GM18520 (cell line): ENCODE measurements at regions not wholly inside any gene's neighbourhood (a gene's known extent, or its start where the extent isn't known, plus 50 kb on each side); places are given as distances from the start of the nearest gene placed in this dataset.

ENCODE experiments used
- ATAC-seq: cut with Tn5 transposase; IDR thresholded peaks from one replicate; pipeline ENCODE4 v1.9.1; 2021; ENCODE audit not compliant: unreplicated experiment

DNA sequence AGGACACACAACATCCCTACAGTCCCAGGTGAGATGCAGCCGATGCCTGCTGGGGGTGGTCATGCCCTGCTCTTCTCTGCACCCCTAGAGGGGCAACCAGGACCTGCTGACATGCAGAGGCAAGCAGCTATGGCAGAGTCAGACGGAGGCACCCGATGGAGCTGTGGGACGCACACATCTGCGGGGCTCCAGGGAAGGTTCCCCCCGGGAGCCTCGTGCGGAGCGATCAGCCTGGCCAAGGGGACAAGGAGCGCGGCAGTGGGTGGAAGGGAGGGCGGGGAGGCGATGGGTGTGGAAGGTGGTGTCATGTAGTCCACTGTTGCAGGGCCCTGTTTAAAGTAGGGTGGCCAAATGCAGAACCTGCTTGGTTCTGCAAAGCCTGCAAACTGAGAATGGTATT lies 143.0 kb upstream of the AJAP1 start:
- ATAC-seq = no peak

GRCh38 chr1:4512636-4513035 lies 141.8 kb upstream of the AJAP1 start:
- ATAC-seq = no peak

GRCh38 chr1:4513685-4514084 lies 140.7 kb upstream of the AJAP1 start:
- no peak for ATAC-seq

DNA sequence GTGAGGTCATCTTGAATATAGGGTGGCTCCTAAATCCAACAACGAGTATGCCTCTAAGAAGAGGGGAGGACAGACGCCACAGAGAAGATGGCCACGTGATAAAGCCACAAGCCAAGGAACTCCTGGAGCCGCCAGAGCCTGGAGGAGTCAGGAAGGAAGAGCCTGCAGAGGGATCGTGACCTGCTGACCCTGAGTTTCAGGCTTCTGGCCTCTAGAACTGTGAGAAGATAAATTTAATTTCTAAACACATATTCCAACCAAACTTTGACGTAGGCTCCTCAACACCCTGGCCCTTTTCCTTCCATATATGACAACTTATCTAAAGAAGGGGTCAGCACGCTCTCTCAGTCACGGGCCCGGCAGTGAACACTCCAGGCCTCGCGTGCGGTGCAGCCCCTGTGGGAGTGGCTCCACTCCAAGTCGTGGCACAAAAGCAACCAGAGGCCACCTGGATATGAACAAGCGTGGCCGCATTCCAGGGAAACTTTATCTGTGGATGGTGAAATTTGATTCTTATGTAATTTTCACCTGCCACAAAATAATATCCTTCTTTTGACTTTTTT lies 138.6 kb upstream of the AJAP1 start:
- ATAC-seq = no peak

DNA sequence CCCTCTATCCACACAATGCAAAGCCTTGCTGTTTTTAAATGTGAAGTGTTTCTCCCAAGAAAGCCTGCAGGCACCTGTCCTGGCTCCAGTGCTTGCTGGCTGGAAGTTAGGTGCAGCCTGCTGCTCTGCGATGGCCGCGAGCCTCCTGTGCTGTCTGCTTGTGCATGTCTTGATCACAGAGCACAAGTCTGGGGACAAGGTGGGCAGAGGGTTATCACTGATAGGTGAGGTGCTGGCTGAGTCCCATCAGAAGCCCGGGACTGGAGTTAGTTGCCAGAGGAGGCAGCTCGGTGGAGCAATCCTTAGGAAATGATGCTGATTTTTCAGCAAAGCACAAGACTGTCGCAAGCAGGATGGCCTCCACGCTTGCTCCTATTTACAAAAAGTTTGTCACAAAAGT lies 137.8 kb upstream of the AJAP1 start:
- ATAC-seq = no peak

GRCh38 chr1:4517186-4517954 lies 137.0 kb upstream of the AJAP1 start:
- ATAC-seq = no peak

DNA sequence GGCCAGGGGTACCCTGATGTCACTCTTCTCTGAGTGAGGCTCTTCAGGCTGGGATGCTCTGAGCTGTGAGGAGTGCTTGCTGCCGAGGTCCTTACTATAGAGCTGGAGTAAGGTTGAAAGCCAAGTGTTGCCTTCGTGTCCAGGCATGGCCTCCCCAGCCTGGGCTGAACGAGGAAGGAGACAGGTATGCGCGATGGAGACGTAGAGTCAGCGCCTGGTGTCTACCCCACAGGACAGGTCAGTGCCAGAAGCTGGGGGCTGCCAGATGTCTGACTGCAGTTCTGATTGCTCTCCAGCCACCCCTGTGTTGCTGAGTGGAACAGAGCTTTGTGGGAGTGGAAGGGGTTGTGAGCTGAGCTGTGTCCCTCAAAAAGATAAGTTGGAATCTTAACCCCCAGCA lies 135.8 kb upstream of the AJAP1 start:
- ATAC-seq = no peak

DNA sequence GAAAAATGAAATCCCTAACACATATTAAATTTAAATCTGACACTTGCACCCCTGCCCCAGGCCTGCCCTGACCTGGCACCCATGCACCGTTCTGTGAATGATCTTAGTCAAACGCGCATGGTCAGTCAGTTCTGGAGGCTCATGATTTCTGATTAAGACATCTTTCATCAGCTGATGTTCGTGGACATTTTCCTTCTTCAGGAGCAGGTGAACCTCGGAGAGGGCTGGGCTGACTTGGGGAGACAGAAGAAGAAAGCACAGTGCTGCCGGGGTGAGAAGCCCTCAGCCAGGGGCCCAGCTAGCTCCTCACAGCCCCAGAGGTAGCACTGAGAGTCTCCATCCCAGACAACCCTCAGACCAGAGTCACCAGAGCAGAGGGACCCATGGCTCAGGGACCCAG lies 134.5 kb upstream of the AJAP1 start:
- no peak for ATAC-seq

DNA sequence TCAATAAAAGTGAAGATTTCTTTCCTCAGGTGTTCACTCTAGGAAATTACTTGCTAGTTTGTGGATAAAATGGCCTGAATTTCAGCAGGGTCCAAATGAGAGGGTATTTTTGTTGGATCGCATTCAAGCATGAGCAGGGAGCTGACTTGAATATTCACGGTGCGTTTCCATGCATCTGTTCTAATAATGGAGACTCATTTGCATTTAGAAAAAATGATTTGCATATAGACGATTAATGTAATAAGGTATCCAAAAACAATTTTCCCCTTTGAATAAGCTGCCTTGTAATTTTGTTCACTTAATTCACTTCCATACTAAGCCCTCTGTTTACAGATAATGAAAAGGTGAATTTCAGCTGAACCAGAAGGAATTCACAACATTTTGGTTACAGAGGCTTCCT lies 130.9 kb upstream of the AJAP1 start:
- ATAC-seq = no peak

DNA sequence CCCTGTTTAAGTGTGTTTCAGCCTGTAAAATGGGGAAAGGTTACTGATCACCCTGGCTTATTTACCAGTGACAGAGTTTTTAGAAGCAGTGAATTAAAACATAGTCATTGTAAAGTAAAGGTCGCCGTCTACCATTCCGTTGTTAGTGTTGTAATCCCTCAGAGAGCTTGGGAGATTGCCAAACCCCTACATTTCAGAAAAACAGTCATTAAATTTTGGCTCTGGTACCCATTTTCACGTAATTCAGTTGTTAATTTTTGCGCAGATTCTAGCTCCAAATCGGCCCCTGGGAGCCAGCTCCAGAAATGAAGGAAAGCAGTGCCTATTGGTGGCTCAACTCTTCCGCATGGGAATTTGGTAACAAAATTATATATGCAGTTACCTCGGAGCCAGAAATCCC lies 127.7 kb upstream of the AJAP1 start:
- no peak for ATAC-seq

- no peak for ATAC-seq
Measured at GRCh38 chr1:4527819-4528218, 126.6 kb upstream of the AJAP1 start.

- no peak for ATAC-seq
Measured at GRCh38 chr1:4528590-4528989, 125.8 kb upstream of the AJAP1 start.

- ATAC-seq = no peak
Measured at GRCh38 chr1:4529446-4530165, 124.8 kb upstream of the AJAP1 start.

GRCh38 chr1:4530166-4530785 lies 124.1 kb upstream of the AJAP1 start:
- no peak for ATAC-seq

GRCh38 chr1:4531842-4532241 lies 122.6 kb upstream of the AJAP1 start:
- no peak for ATAC-seq

- ATAC-seq = no peak
Measured at GRCh38 chr1:4532656-4533055, 121.8 kb upstream of the AJAP1 start.

GRCh38 chr1:4546911-4547310 lies 107.5 kb upstream of the AJAP1 start:
- ATAC-seq = no peak

GRCh38 chr1:4549930-4550329 lies 104.5 kb upstream of the AJAP1 start:
- ATAC-seq = no peak

DNA sequence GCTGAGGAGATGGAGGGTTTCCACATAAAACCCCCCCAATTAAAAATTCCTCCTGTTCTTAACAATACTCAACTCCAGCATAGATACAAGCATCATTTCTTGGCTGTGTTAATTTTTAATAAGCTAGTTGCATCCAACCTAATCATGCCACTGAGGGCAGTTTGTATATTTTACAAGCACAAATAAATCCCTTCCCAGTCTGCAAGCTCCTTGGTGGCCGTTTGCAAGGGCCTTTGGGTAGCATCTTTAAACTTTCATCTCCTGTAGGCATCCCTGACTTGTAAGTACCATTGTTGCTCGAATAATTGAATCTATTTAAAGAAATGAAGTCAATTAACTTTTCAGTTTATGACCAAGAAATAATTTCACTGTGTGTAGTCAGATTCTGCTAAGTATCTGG lies 103.5 kb upstream of the AJAP1 start:
- no peak for ATAC-seq

- no peak for ATAC-seq
Measured at GRCh38 chr1:4551706-4552105, 102.7 kb upstream of the AJAP1 start.

DNA sequence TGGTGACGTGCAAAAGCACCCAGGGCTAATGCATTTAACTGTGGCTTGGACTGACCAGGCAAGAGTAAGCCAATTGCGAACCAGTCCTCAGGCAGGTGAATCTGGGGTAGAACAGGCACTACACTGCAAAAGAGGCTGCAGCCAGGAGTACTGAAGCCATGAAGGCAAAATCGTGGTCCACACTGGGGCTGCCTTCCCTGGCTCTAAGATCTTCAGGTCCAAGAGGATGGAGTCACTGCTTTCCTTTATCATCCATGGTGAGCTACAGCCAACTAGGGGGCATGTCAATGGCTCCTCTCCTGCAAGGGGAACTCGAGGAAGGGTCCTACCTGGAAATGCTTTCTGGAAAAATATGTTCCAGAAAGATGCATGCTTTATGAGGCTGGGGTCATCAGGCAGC lies 100.6 kb upstream of the AJAP1 start:
- ATAC-seq = no peak

DNA sequence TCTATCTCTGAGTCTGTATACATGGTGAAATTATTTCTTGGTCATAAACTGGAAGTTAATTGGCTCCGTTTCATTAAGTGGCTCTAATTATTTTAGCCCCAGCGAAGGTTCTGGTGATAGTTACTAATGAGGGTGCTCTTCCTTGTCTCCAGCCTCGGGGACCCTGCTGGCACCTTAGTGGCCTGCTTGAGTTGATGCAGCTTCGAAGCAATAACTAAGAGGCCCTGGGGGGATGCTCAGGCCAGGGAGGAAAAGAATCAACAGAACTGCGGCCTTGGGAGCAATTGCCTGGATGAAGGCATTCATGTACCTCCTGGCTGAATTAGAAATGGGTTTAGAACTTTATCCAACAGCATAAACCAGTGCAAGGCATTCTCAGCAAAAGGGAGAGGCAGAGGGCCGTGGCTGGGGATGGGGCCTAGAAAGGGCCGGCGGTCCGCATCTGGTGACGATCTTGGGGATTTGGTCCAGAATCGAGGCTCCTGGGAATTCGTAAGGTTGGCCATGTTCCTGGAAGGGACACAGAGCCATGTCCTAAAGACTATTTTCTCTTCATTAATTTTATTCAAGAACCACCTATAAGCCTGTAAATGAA lies 100.0 kb upstream of the AJAP1 start:
- no peak for ATAC-seq
